BJ (cell line): ENCODE measurements at regions not wholly inside any gene's neighbourhood (a gene's known extent, or its start where the extent isn't known, plus 50 kb on each side); places are given as distances from the start of the nearest gene placed in this dataset.

Experiments used
- CTCF ChIA-PET: fragments of 350-600 bp; formaldehyde crosslinking; extraction: SDS; loops from one replicate; lab custom pipeline; 2021; ENCODE audit warnings: antibody characterized with exemption, inconsistent platforms; lab: Yijun Ruan, JAX
- POLR2A ChIA-PET: fragments of 300-600 bp; sonication (Branson Sonifier 250); formaldehyde crosslinking; extraction: SDS; loops from one replicate; lab custom pipeline; 2021; ENCODE audit warnings: antibody characterized with exemption; lab: Charles Lee
- DNase-seq: peaks from one replicate; pipeline ENCODE4 v3.0.0-alpha.2; 2011; ENCODE audit warnings: low read depth
- H3K27me3 ChIP-seq: 2 replicates; pipeline ENCODE4 v1.6.0; 2011; ENCODE audit warnings: low read length; ENCODE audit not compliant: control insufficient read depth, insufficient read depth
- H3K36me3 ChIP-seq: 2 replicates; pipeline ENCODE4 v1.5.1; 2011; ENCODE audit warnings: low read length; ENCODE audit not compliant: control insufficient read depth, insufficient read depth
- H3K4me3 ChIP-seq: 2 replicates; pipeline ENCODE4 v1.5.1; 2011; ENCODE audit warnings: low read depth, mild to moderate bottlenecking, control low read depth, low read length
- CTCF ChIP-seq: IDR thresholded peaks from 2 replicates; pipeline ENCODE4 v1.5.1; 2011; ENCODE audit warnings: low read depth, mild to moderate bottlenecking, control low read depth, inconsistent platforms, low read length, moderate library complexity; ENCODE audit not compliant: insufficient read depth

DNA sequence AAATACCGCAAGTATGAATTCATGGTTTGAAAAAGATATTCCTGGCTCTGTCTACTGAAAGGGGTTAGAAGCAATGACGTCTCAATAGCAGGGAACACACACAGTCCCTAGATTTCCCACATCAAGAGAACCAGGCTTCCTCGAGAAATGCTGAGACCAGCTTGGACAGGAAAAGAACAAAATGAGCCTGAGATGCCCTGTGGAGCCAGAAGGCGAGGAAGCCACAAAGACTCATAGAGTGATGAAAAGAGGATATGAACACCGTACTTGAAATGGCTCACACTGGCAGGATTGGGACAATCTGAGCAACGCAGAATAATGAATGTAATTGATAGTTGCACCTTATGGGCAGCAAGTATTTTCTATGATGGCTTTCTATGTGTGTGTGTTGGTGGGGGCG, 302.4 kb upstream of the ATP10A start:
- POLR2A ChIA-PET, result no interaction called here
- CTCF ChIA-PET, result interaction anchor here (0.6 kb wide), 1 partner anchor 50 kb away, joined by 4 read pairs; no protein-coding TSS in a partner anchor
- no peak for DNase-seq
- no peak for TF ChIP-seq CTCF
- Histone ChIP-seq H3K4me3 (no peak overlapping the region), H3K36me3 (no peaks in the 10 kb centered on the region), H3K27me3 (no peaks in the 10 kb centered on the region)

DNA sequence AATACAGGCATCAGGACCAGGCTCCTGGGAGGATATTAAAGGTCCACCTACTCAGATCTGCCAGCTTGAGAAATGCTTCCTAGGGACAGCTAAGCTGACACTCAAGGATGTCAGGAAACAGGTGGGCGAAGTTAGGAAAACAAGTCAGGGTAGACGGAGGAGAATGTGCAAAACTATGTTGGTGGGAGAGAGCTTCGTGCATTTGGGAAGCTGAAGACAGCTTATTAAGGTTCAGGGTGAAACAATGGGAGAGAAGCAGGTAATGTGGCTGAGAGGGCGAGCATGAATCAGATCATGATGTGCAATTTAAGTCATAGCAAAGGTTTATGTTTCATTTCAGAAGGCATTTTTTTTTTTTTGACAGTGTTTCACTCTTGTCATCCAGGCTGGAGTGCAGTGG, 297.2 kb upstream of the ATP10A start:
- POLR2A ChIA-PET, result no interaction called here

DNA sequence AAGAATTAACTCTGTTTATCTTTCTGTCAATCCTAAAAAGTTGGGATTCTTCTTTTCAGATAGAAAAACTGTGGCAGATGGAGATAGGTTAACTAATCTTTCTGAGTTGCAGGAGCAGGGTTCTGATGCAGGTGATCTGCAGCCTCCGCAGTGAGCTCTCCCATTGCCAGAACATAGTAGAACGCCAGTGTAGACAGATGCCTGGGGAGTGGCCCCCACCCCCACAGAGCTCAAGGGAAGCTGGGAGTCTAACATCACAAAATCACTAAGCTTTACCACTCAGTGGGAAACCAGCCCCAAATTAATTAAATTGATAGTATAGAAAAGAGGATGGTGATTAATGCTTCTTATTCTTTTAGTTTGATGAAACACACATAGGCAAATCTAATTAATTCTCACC, 295.0 kb upstream of the ATP10A start:
- no peak for DNase-seq
- Histone ChIP-seq H3K4me3 (no peak overlapping the region), H3K27me3 (no peaks in the 10 kb centered on the region), H3K36me3 (no peaks in the 10 kb centered on the region)
- POLR2A ChIA-PET, result no interaction called here
- CTCF ChIA-PET, result no interaction called here
- TF ChIP-seq CTCF, result no peak

More for the DNA sequence above, 297.2 kb upstream of the ATP10A start:
- Histone ChIP-seq H3K36me3 (no peaks in the 10 kb centered on the region), H3K27me3 (no peaks in the 10 kb centered on the region), H3K4me3 (no peak overlapping the region)
- CTCF ChIA-PET, result interaction anchor here (1.2 kb wide), 1 partner anchor 12 kb away, joined by 3 read pairs; no protein-coding TSS in a partner anchor
- DNase-seq, result no peak
- no peak for TF ChIP-seq CTCF

DNA sequence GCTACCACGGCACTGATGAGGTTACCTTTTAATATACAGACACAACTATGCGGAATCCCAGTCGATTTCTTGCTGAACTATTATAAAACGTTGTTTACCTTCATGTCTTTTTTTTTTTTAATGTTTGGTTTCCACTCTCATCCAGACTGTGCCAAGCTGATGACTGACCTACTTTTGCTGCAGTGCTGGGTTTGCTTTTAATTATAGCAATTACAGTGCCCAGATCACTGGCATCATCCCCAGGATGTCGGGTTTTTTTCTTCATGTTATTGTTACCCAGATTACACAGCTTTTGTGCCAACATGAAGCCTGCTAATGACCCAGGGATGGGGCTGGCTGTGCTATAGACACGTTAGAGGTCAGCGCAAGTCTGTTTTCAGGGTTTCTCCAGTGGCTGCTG, 294.0 kb upstream of the ATP10A start:
- Histone ChIP-seq H3K4me3 (no peak overlapping the region), H3K36me3 (no peaks in the 10 kb centered on the region), H3K27me3 (no peaks in the 10 kb centered on the region)
- no peak for DNase-seq
- CTCF ChIA-PET, result interaction anchor here (0.5 kb wide), 1 partner anchor 1222 kb away, joined by 5 read pairs; no protein-coding TSS in a partner anchor
- POLR2A ChIA-PET, result no interaction called here
- TF ChIP-seq CTCF, result no peak

DNA sequence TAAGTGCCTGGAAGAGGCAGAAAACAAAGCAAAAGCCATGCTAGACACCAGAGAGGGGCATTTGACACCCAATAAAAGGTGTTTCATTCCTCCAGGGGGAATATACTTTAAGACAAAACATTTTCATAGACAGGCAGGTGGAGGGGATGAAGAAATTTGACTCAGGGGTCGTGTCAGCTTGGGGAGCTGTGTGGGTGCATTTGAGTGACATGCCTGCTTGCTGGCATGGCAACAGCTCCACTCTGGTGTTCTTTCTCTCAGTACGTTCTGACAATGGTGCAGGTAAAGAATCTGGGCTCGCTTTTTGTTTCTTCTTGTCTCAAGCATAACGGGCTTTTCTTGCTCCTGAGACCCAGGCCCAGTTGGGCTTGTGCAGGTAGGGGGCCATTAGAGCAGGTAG, 292.9 kb upstream of the ATP10A start:
- CTCF ChIA-PET, result interaction anchor here (0.6 kb wide), 1 partner anchor 56 kb away, joined by 3 read pairs; no protein-coding TSS in a partner anchor
- no peak for TF ChIP-seq CTCF
- POLR2A ChIA-PET, result no interaction called here
- H3K4me3 ChIP-seq, result no peak overlapping the region
- DNase-seq, result no peak
- no peaks in the 10 kb centered on the region for H3K27me3 ChIP-seq
- no peaks in the 10 kb centered on the region for H3K36me3 ChIP-seq
